Left renal pelvis (tissue), 4 donors: ENCODE measurements at regions not wholly inside any gene's neighbourhood (a gene's known extent, or its start where the extent isn't known, plus 50 kb on each side); places are given as distances from the start of the nearest gene placed in this dataset.

Experiments used
- DNase-seq, 4 donors: peaks; one replicate each; pipeline ENCODE4 v3.0.0-alpha.2; 2013; ENCODE audit warnings: low read depth in 4 of 4, low spot score in 3 of 4

DNA sequence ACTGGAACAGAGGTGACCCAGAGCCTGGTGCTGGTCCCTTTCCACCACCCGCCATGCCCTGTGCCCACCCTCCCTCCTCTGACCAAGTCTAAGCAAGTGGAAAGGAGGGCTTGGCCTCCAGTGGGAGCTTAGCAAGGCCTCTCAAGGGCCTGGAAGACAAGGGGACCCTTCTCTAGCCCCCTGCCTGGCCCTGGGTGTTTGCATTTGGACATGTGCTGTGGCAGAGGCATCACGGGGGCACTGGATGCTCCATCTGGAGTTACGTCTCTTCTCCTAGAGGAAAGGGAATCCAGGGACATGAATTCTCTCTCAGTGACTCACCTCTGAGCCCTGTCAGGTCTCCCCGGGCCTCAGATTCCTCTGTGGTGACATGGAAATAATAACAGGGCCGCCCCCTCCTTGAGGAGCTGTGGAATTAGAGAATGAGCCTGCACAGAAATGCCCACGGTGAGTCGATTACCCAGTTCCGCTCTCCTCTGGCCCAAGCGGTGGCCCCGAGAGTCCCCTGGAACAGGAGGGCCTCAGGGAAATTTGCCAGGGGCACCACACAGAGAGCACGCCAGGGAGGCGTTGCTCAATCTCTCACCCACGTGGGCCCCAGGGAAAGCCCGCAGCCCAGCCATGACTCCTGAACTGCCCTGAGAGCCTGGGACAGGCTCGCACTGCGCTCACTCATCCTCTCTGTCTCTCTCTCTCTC lies 189.6 kb downstream of the BCOR start:
- no peak for DNase-seq

DNA sequence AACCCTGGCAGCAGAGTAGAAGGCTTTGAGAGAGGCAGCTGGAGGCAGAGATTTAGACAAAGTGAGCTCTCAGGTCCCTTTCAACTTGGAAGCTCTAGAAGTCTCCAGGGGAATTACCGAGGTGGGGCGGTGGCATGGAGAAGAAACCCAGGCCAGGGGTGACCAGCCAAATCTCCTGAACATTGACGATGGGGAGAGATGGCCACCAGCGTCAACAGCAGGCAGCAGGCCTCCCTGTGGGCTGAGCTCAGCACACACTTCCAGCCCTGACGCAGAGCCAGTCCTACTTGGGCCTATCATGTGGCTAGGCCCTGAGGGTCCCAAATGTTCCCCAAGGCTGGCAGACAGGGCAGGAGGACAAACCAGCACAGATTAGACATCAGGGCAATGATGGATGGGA lies 187.8 kb downstream of the BCOR start:
- no peak for DNase-seq

DNA sequence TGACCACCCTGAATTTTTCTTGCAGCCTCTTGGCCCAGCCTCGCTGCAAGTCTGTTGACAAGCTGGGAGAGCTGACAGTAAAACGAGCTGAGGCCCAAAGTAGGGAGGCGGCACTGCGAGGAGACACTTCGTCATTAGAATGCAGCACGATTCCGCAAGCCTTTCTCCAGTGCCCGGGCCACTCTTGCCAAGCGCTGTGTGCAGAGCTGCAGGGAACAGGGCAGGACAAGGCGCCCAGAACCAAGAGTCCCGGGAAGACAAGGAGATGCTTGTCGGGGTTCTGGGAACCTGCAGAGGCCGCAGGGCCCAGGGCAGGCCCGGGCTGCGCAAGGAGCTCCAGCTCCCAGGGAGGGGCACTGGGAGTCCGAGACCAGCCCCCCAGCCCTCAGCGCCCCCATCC lies 187.1 kb downstream of the BCOR start:
- DNase-seq = no peak

DNA sequence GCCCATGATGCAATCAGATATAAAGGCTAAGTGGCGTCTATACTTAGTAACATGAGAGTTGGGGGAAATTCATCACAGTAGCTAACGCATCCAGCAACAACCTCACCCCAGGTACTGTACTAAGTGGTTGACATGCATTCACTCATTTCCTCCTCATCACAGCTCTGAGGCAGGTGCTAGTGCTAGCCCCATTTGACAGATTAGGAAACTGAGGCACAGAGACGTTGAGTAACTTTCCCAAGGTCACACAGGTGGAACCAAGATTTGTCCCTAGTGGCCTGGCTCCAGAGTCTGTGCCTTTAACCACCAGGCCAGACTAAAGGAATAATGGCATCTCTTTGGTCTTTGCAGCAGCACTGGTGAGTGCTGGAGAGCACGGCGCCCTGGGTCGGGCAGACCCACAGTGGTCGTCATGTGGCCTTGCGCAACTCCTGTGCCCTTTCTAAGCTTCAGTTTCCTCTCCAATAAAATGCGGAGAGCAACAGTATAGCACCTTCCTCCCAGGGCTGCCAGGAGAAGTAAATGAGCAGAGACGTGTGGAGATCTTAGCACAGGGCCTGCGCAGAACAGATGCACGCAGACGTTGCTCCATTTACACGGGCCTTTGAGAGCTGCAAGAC lies 186.4 kb downstream of the BCOR start:
- DNase-seq = no peak

DNA sequence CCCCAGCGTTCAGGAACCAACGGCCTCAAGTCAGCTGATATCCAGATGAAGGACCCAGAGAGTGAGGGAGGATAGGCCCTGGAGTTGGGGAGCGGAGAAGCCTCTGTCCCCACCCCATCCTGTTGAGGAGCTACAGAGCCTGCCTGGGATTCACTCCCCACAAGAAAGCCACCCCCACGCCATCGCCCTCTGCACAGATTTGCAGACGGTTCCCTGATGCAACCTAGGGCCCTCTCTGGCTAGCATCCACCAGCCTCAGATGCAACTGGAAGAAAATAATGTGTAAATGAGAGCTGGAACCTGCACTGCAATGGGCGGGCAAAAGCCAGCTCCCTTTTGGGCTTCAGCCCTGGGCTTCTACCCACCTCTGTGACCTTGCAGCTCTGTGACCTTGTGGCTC lies 185.6 kb downstream of the BCOR start:
- no peak for DNase-seq

DNA sequence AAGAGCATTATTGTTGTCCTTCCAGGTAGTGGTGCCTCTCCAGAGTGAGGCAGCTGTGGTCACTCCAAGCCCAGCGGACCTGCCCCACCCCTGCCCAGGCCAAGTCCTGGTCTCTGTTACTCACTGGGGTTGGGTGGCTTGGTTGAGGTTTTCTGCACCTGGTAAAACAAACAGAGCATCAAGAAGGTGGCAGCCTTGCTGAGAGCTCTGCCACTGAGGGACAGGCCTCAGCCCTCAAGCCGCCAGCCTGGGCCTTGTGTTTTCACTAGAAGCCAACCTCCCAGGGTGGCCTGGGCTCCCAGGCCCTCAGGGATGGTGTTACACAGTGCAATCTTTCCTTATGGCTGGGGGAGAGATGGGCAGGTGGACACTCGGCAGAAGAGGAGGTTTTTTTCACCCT lies 182.7 kb downstream of the BCOR start:
- DNase-seq = no peak

DNA sequence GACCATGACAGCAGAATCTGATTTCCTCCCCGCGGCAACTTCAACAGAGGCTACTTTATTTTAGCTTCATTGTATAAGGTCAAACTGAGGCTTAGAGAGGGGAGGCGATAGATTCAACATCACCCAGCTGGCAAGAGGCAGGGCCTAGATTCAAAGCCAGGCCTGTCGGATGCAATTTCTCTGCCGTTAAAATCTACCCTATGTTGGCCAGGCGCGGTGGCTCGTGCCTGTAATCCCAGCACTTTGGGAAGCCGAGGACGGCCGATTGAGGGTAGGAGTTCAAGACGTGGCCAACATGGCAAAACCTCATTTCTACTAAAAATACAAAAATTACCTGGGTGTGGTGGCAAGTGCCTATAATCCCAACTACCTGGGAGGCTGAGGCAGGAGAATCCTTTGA lies 182.2 kb downstream of the BCOR start:
- no peak for DNase-seq

DNA sequence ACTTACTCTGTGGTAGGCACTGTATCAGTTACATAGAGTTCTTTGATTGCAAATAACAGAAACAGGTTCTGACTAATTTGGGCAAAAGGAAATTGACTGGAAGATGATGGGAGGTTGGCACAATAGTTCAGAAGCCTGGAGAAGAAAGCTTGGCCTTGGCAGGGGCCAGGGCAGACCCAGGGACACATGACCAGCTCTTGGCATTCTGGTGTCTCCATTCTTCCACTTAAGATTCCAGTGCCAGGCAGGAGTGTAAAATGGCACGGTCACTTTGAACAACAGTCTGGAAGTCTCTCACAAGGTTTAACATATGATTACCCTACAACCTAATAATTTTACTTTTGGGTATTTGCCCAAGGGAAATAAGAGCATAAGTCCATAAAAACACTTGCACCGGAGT lies 175.9 kb downstream of the BCOR start:
- no peak for DNase-seq

DNA sequence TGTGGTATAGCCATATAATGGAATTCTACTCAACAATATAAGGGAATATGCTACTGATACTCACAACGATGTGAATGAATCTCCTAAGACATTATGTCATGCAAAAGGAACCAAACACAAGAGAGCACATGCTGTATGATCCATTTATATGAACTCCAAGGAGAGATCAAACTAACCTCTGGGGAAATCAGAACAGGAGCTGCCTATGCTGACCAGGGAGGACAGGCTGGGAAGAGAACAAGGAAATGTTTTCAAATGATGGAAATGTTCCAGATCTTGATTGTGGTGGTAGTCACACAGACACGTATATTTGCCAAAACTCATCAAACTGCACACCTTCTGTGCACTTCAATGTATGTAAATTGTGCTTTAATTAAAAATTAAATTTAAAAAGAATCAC lies 175.3 kb downstream of the BCOR start:
- DNase-seq = no peak

DNA sequence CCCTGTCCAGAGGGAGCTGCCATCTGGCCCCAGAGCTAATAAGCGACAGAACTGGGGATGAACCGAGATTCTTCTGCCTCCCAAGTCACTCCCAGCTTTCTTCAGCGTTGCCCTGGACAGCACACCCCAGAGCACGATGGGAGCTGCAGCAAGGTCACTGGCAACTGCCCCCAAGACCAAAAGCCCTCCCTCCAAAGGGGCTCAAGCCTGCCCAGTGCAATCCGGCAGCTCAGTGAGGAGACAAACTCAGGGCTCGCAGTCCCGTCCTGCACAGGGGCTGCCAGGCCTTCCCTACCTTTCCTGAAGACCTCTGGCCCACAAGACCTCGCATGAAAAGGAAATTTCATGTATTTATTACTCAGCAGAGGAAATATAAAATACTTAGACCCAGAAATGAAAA lies 174.8 kb downstream of the BCOR start:
- no peak for DNase-seq

DNA sequence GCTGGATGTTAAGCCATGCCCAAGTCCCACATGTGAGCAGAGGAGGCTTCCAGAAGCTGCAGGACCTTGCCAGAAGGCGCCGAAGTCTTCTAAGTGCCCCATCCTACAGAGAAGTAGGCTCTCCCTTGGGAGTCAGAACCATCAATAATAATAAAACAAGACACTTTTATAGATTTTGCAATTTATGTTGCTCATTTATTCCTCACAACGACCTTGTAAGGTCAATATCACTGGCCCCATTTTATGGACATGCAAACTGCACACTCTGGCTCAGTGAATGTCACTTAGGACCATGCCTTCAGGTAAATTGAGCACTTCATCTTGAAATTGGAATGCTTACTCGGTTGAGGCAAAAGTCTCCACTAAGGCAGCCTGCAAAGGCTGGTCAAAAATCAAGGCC lies 170.4 kb downstream of the BCOR start:
- no peak for DNase-seq

DNA sequence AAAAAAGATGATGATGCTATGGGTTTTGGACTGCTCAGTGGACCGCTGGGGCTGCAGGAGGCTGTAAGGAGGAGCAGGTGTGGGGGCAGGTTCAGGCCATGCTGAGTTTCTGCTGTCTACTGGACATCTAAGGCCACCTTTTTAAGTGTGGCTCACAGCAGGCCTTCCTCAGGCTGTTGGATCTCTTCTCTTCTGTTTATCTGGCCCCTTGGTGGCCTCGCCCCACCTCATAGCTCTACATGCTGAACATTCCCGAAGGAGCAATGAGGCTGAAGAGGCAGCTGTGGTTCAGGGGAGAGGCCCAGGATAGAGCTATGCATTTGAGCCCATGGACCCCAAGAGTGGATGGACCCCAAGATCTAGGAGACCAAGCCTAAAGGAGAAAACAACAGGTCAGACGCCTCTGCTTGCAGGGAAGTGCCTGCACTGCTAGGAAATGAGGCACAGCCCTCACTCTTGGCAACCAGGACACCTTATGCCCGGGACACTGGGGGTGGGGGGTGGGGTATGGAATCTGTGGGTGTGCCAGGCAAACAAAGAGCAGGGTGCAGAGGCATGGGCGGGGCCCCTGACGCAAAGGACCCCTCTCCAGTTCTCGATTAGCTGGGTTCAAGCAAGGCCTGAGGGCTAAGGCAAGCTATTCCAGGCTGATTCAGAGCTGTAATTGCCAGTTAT lies 168.9 kb downstream of the BCOR start:
- DNase-seq = no peak

DNA sequence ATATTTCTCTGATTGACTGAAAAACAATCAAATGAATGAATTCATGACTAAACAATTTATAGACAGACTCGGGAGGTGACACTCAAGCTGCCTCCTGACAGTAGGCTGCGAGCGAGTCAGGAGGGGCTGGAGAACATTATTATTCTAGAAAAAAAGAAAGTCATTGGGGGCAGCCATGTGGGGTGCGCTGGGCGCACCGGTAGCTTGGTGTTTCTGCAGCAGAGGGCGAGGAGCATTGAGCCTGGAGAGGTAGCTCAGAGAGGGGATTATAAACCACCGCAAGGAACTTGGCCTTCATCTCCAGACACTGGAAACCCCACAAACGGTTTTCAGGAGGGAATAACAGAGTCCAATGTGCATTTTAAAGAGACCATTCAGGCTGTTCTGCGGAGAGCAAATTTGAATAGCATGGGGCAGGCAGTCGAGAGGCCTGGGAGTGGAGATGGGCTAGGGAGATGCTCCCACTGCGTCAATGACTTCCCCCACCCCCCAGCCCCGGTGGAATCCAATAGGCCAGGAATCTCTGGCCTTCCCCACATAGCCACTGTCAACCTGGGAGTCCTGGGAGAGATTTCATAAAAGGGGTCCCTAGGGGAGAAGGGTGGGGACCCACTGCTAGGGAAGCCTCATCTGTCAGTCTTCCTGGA lies 168.3 kb downstream of the BCOR start:
- no peak for DNase-seq

DNA sequence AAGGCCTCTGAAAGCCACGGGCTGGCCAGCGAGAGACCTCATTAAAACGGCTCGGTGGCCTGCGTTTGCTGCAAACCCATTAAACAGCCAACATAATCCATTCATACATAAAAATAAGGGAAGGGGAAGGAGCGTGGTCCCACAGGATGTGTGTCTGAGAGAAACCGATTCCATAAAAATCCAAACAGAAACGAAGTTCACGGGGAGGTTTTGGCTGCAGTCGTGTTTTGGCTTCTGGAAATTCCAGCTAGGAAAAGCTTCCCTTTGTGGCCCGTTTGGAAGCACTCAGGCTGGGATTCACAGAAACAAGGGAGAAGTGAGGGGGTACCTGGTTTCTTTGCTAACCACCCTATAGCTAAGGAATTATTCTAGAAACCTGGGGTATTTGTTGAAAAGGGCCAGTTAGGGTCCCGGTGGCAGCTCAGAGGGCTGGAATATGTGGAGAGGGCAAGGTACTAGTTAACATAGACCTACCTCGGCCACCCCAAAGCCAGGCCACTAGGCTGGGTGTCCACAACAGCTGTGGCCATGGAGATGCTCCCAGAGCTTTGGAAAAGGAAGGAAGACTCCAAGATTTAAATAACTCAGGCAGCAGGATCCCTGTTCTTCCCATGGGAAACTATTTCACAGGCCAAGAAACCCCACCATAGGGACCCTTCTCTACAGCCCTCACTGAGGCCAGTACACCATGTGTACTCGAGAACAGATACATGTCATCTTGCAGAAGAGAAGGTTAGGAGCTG lies 166.8 kb downstream of the BCOR start:
- no peak for DNase-seq

DNA sequence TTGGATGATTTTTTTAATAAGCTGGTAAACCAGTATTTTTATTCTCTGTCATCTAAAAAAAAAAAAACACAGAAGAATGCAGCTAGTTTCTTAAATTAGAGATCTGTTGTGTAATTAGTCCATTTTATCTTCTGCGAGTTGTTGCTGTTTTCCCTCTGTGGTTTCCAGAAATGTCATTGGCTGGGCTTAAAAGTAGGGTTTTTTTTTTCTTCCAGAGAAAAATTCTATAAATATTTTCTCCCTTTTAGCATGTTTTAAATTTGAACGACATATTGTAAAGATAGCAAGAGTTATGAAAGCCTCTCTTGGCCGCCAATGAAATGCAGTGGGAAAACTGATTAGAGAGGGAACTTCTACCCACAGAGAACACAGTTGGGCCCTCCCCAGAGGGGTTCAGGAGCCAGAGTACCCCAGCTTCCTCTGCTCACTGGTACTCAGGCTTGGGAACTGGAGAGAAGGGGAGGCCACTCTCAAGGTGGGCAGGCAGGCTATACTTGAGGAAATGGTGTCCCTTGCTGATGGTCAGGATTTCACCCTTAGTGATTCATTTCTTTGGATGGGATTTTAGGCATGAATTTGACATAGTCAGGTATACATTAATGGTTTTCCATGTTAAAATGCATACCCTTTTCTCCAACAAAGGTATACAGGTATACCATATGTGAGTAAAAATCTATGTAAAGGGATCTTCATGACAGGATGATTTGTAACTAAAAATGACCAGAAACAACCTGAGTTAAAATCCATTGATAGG lies 166.1 kb downstream of the BCOR start:
- no peak for DNase-seq

DNA sequence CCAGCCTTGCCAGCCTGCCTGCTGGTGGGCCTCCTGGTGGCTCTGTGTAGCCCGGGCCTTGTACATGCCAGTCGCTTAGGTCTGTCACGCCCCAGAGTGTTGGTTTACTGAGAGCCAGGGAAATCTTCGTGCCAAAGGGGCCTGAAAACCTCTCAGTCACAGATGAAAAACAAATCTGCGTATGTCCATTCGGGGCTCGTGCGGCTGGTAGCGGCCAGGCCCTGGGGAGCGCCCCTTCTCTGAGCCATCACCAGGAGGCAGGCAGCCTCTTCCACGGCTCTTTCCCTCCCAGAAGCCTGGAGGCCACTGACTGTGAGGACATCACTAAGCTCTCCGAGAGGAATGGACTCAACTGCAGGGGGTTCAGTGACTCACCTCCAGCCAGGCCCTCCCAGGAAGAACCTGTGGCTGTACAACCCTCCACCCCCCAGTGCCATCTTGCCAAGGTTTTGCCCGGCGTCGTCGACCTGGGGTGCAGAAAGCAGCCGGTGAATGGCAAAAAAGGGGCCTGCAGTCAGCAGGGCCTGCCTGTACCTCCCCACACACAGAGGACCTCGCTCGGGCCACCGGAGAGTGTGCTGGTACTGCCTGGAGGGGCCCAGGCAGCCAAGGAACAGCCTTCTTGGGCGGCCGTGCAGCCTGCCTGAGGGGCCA lies 162.2 kb downstream of the BCOR start:
- DNase-seq = no peak

DNA sequence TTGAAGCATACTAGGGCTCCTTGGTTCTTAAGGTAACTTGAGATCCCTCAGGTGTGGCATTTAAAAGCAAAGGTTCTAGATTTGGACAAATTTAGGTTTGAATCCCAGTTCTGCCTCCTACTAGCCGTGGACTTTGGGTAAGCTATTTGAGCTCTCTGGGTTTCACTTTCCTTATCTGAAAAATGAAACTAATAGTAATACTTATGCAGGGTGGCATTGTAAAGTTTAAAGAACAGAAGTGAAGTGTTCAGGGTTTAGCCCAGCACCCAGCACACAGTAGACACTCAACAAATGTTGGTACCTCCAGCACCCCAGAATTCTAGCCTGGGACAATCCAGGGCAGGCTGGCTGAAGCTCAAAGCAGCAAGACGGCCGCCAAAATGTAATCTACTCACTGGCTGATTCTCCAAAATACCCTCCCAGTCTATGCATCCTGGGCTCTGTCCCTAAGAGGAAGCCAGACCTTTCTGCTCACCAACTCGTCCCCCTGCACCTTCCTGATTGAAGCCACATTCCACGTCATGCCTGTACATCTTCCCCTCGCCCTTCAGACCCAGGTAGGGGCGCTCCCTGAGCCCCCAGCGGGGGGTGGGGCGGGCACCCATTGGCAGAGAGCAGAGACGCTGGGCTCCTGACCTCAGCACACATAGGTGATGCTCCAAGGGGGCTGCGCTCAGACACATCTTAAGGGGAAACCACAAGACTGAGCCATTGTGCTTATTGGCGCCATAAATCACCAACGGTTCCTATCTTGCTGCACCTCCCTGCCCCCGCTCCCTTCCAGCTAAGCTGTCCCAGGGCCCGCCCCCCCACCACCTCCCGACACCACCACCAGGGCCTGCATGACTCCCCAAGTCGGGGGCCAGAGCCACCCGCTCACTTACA lies 160.6 kb downstream of the BCOR start:
- DNase-seq = no peak

DNA sequence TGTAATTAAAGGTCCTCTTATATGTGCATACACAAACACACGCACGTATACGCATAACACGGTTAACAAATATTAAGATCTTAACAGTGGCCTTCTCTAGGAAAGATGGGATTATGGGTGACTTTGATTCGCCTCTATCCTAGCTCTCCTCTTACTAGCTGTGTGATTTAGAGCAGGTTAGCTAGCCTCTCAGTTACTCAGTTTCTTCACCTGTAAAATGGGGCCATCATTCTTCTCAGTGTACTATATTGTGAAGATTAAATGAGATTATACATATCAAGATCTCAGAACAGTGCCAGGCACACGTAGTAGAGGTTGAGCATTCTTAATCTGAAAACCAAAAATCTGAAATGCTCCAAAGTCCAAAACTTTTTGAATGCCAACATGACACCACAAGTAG lies 159.3 kb downstream of the BCOR start:
- DNase-seq = no peak

DNA sequence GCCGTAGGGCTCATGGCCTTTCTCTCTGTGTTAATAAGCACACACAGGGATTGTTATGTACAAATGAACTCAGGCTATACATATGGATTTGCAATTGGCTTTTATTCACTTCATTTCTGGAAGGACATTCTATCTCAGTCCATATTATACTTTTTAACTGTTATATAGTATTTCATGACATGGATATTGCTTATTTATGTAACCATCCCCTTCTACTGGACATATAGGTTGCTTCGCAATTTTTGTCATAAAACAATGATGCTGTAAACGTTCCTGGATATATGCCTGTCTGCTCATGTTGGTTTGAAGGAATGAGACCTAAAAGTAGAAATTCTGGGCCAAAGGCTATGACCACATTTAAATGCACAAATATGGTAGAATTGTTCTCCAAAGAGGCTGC lies 158.1 kb downstream of the BCOR start:
- no peak for DNase-seq
